ENCODE measurements at regions not wholly inside any gene's neighbourhood (a gene's known extent, or its start where the extent isn't known, plus 50 kb on each side); places are given as distances from the start of the nearest gene placed in this dataset.

DNA sequence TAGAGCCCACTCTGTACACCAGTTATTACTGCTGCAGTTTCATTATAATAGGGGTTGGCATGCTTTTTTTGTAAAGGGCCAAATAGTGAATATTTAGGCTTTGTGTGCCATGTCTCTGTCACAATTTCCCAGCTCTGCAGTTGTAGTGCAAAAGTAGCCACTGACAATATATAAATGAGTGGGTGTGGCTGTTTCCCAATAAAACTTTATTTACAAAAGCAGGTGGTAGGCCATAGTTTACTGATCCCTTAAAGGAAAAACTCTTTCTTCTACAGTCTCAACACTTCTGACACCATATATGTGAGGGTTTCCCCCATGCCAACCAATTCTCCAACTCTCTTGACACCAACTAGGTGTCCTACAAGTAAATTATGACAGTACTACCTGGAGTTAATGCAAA is 110.2 kb upstream of the NAP1L1 start:
- ATAC-seq (no peak), DNase-seq (no peak)
- TF ChIP-seq, protein P1, sequence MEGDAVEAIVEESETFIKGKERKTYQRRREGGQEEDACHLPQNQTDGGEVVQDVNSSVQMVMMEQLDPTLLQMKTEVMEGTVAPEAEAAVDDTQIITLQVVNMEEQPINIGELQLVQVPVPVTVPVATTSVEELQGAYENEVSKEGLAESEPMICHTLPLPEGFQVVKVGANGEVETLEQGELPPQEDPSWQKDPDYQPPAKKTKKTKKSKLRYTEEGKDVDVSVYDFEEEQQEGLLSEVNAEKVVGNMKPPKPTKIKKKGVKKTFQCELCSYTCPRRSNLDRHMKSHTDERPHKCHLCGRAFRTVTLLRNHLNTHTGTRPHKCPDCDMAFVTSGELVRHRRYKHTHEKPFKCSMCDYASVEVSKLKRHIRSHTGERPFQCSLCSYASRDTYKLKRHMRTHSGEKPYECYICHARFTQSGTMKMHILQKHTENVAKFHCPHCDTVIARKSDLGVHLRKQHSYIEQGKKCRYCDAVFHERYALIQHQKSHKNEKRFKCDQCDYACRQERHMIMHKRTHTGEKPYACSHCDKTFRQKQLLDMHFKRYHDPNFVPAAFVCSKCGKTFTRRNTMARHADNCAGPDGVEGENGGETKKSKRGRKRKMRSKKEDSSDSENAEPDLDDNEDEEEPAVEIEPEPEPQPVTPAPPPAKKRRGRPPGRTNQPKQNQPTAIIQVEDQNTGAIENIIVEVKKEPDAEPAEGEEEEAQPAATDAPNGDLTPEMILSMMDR (IDR thresholded peaks at IDR 0.05), result no peak
- Histone ChIP-seq H3K36me3 (no peaks in the 10 kb centered on the region), H3K9me3 (peaks cover 14% of the 10 kb centered on the region), H3K27me3 (ENCODE audit: low read depth) (no peaks in the 10 kb centered on the region), H3K27ac (no peak overlapping the region), H3K4me3 (no peak overlapping the region), H3K4me1 (no peaks in the 10 kb centered on the region)
- intact Hi-C loops (cut with DNase I), result no loop called here

DNA sequence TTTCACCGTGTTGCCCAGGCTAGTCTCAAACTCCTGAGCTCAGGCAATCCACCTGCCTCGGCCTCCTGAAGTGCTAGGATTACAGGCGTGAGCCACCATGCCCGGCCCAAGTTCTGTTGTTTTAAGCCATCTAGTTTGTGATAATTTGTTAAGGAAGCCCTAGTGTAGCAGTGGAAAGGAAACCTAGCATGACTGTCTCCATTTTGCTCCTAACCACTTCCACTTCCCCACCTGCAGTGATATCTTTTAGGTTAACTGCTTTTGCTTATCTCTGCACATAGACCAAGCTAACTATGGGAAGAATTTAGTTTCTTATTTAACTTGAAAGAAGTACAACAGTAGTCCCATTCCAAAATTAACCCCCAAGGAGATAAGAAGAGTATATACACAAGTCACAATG is 109.5 kb upstream of the NAP1L1 start:
- DNase-seq, result no peak
- H3K4me1 ChIP-seq, result no peaks in the 10 kb centered on the region
- intact Hi-C loops (cut with DNase I), result no loop called here
- H3K36me3 ChIP-seq, result no peaks in the 10 kb centered on the region
- TF ChIP-seq, protein P1 (IDR thresholded peaks at IDR 0.05), result no peak
- H3K27me3 ChIP-seq (ENCODE audit: low read depth), result no peaks in the 10 kb centered on the region
- peaks cover 6% of the 10 kb centered on the region for H3K9me3 ChIP-seq
- no peak for ATAC-seq
- no peak overlapping the region for H3K4me3 ChIP-seq
- H3K27ac ChIP-seq, result no peak overlapping the region

DNA sequence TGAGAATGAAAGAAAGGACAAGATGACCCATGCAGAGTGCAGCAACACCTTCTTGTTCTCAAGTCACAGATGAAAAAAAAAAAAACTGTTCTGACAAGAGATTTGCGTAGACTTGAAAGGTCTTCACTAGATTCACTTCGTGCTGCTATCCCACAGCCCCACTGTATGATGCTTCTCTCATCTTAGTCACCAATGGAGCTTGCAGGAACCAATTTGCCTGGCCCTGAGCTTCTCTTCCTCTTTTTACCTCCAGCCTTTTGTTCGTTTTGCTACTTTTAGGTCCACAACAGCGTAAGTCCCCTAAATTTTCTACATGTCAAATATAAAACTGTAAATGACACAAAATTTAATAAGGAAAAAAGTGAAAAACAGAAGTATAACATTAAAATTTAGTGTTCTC is 107.9 kb upstream of the NAP1L1 start:
- H3K4me3 ChIP-seq, result no peak overlapping the region
- no peak overlapping the region for H3K27ac ChIP-seq
- H3K4me1 ChIP-seq, result no peaks in the 10 kb centered on the region
- TF ChIP-seq, protein P1 (IDR thresholded peaks at IDR 0.05), result no peak
- no peaks in the 10 kb centered on the region for H3K36me3 ChIP-seq
- no peak for ATAC-seq
- no peaks in the 10 kb centered on the region for H3K27me3 ChIP-seq (ENCODE audit: low read depth)
- intact Hi-C loops (cut with DNase I), result no loop called here
- DNase-seq, result no peak
- H3K9me3 ChIP-seq, result no peaks in the 10 kb centered on the region

DNA sequence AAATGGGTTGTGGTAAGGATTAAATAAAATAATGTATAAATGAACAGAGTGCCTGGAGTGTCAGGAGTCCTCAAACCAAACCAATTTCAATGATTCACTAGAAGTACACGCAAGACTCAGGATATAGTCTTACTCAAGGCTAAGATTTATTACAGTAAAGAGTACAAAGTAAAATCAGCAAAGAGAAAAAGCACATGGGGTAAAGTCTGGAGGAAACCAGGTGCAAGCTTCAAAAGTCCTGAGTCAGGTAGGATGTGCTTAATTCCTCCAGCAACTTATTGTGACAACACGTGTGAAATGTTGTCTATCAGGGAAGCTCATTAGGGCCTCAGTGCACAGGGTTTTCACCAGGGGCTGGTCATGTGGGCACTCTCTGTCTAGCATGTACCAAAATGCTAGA is 105.8 kb upstream of the NAP1L1 start:
- DNase-seq, result no peak
- H3K27ac ChIP-seq, result no peak overlapping the region
- ATAC-seq, result no peak
- H3K4me1 ChIP-seq, result no peaks in the 10 kb centered on the region
- H3K9me3 ChIP-seq, result no peaks in the 10 kb centered on the region
- no peak overlapping the region for H3K4me3 ChIP-seq
- TF ChIP-seq, protein P1 (IDR thresholded peaks at IDR 0.05), result no peak
- no peaks in the 10 kb centered on the region for H3K27me3 ChIP-seq (ENCODE audit: low read depth)
- no peaks in the 10 kb centered on the region for H3K36me3 ChIP-seq
- intact Hi-C loops (cut with DNase I), result no loop called here

DNA sequence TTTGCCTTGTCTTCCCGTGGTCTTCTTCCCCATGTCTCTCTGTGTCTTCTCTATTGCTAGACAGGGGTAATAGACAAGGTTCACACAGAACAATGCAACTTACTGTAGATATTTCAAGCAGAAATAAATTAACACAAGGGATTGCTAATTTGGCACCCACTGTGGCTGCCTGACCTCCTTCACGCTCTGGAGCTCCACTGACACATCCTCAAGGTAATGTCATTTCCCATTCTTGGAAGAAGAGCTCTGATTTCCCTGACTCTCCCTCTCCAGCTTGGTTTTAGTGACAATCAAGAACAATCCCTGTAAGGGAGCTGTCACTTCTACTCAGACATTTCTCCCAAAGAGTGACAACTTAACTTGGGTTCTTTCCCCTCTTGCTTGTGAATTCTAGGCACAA is 105.4 kb upstream of the NAP1L1 start:
- H3K36me3 ChIP-seq, result no peaks in the 10 kb centered on the region
- ATAC-seq, result no peak
- no peaks in the 10 kb centered on the region for H3K27me3 ChIP-seq (ENCODE audit: low read depth)
- no peaks in the 10 kb centered on the region for H3K9me3 ChIP-seq
- intact Hi-C loops (cut with DNase I), result no loop called here
- no peak overlapping the region for H3K4me3 ChIP-seq
- no peak overlapping the region for H3K27ac ChIP-seq
- H3K4me1 ChIP-seq, result no peaks in the 10 kb centered on the region
- DNase-seq, result no peak
- TF ChIP-seq, protein P1 (IDR thresholded peaks at IDR 0.05), result no peak

DNA sequence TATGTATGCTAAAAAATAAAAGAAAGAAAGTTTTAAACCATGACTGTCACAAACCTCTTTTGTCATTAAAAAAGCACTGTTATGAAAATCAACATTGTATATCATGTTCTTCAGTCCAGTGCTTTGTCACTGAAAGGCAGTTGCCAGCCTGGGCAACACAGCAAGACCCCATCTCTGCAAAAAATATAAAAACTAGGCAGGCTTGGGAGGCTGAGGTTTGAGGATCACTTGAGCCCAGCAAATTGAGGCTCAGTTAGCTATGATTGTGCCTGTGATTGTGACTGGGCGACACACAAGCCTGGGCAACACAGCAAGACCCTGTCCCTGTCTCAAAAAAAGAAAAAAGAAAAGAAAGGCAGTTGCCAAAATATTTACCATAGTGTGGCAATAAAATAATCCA is 102.7 kb upstream of the NAP1L1 start:
- Histone ChIP-seq H3K9me3 (no peaks in the 10 kb centered on the region), H3K27me3 (ENCODE audit: low read depth) (no peaks in the 10 kb centered on the region), H3K27ac (no peak overlapping the region), H3K36me3 (no peaks in the 10 kb centered on the region), H3K4me3 (no peak overlapping the region), H3K4me1 (no peaks in the 10 kb centered on the region)
- DNase-seq, result no peak
- ATAC-seq, result no peak
- intact Hi-C loops (cut with DNase I), result no loop called here
- TF ChIP-seq, protein P1 (IDR thresholded peaks at IDR 0.05), result no peak
